GM19452 (cell line): ENCODE measurements at regions not wholly inside any gene's neighbourhood (a gene's known extent, or its start where the extent isn't known, plus 50 kb on each side); places are given as distances from the start of the nearest gene placed in this dataset.
A peak's percentile ranks its signal among the peaks of the same experiment; 100 is the strongest.

Source experiments
- ATAC-seq: cut with Tn5 transposase; IDR thresholded peaks from one replicate; pipeline ENCODE4 v1.9.1; 2021; ENCODE audit not compliant: unreplicated experiment

DNA sequence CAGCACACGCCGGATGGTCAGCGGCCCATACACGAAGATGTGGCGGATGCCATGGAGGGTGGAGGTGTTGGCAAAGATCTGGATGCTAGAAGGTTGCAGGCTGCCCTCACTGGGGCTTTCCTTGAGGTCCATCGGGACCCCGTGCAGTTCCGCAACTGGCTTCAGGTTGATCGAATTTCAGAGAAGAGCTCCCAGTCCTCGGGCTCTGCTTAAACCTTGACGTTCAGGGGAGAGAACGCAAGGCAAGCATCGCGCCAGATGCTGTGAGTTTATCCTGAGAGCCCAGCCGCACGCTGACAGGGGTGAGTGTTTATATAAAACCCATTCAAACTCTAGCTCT is 98.7 kb upstream of the CCL2 start:
- no peak for ATAC-seq

GRCh38 chr17:34156741-34157589 is 98.1 kb upstream of the CCL2 start:
- no peak for ATAC-seq

DNA sequence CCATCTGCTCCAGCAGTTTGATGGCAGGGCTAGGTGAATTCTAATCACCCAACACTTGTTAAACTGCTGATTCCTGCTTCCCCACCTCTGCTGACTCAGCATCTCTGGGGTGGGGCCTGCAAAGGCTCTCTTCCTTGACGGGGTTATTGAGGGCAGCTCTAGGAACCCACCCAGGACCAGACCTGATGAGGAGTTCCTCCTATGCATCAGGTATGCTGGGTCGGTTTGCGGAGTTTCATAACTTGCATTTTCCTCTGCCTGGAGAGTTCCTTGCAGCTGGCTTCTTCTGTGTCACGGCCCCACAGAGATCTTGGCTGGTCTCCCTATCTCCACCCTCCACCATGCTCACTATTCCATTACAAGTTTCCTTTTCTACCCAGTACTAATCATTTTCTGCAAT is 93.4 kb upstream of the CCL2 start:
- ATAC-seq: no peak

DNA sequence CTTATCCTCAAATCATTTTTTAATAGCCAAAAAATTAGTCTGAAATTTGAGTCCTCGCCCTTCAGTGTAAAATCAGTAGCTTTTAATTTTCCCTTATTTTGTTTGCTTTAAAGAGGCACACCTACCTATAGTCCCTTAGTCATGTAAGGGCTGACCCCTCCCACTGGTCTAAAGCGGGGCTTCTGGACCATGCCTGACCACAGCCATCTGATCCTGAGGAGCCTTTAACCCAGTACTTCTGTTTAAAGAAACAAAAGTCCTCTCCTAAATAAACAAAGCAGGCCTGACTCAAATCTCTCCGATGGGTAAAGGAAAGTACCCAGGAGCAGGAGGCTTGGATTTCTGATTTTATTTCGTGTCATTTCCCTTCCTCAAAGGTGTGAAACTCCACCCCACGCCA is 92.0 kb upstream of the CCL2 start:
- ATAC-seq: no peak

DNA sequence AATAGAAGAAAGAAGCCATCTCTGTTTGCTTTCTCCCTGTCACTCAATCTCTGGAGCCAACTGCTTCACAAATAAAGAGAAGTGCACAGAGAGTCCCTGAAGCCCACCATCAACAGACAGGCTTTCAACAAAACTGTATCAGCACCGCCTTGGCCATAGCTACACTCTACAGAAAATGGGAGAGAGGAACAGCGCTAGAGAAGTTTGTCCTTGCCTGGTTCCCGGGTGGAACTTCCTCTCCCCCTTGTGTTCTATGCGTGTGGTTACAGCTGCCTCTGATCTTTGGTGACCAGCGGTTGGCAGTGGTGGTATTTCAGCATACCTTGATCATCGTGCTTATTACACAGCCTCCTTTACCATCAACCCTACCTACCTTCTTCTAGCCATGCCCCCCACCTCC is 91.4 kb upstream of the CCL2 start:
- ATAC-seq: no peak

GRCh38 chr17:34164837-34165236 is 90.2 kb upstream of the CCL2 start:
- no peak for ATAC-seq

- no peak for ATAC-seq
Measured at GRCh38 chr17:34166352-34166751, 88.7 kb upstream of the CCL2 start.

GRCh38 chr17:34167354-34167753 is 87.7 kb upstream of the CCL2 start:
- ATAC-seq: no peak

GRCh38 chr17:34168989-34169388 is 86.1 kb upstream of the CCL2 start:
- no peak for ATAC-seq

DNA sequence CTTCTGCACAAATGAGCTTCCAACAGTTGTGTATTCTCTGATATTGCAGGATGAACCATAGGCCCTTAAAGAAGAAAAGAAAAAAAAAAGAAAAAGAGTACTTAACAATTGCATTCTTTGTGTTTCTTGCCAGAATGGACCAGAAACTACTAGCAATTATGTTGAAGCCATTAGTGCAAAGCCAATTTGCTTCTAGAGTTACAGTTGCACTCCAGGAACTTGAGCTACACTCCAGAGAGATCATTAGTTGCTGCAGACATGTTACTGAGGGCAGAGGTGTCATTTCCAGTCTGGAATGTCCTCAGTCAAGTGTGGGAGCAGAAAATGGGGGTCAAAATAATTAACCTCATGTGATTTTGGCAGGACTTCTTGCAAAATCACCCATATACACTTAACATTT is 85.6 kb upstream of the CCL2 start:
- no peak for ATAC-seq

DNA sequence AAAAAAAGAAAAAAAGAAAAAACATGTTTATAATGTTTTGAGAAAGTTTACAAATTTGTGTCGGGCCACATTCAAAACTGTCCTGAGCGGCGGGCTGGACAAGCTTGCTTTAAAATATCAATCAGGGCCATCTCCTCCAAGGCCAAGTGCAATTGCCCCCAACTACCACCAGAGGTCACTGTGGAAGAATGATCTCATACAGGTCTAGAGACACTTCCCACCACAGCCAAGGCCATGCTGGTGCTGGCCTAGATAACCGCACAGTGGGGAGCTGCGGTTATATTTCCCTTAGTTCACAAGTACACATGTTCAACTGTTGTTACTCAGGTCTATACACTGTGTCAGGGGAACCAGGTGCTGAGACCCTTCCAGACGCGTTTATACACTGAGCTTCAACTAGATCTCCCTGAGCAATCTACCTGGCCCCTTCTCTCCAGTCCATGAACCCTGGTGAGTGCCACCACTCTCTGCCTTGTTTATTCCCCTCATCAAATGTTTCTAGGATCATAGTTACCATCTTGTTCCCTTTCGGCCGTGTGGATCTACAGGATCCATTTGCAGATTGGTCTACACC is 83.8 kb upstream of the CCL2 start:
- no peak for ATAC-seq

GRCh38 chr17:34172390-34172918 is 82.6 kb upstream of the CCL2 start:
- no peak for ATAC-seq

GRCh38 chr17:34173241-34173640 is 81.8 kb upstream of the CCL2 start:
- no peak for ATAC-seq

DNA sequence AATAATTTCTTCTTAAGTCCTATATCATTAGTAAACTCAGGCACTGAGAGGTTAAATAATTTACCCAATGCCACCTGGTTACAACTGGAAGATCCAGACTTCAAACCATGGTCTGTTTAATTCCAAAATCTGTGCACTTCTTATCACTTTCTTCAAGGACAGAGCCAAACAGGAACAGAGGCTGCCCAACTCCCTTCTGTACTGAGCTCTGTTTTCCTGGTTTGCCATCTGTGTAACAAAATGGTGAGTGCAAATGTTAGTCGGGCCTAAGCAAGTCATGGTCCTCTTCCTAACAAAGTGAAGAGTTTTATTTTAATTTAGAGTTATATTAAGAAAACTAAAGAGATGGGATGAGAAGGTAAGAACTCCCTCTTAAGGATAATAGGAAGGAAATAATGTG is 80.6 kb upstream of the CCL2 start:
- no peak for ATAC-seq

DNA sequence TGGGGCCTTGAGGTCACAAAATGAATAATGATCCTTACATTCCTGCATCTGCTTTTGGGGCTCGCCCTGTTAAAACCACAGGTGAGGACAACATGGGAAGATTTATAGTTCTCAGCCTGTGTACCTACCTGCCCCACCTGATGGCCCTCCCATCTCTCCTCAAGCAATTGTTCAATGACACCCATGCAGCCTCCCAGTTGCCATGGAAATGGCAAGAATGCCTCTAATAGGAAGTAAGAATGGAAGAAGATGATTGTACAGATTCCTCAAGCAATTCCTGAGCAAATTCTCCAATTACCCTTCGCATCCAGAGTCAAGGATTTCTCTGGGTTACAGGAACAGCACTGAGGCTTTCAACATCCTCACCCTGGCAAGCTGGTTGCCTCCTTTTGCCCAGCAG is 78.6 kb upstream of the CCL2 start:
- ATAC-seq: no peak

DNA sequence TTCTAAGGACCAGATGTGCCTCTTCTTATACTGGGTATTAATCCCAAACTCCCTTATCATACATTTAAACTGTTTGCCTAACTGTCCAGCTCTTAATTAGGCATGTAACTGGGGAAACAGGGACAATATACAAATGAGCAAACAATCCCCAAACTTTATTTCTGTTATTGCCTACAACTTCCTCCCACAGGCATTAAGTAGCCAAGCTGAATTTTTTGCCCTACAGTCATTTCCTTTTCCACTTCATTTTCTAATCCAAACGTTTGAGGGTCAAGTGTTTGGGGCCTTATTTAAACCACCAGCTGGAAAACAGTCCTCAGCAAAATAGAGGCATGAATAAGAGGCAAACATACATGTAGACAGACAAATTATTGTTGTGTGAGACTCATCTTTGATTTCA is 77.4 kb upstream of the CCL2 start:
- no peak for ATAC-seq

- no peak for ATAC-seq
Measured at GRCh38 chr17:34178092-34178491, 77.0 kb upstream of the CCL2 start.

DNA sequence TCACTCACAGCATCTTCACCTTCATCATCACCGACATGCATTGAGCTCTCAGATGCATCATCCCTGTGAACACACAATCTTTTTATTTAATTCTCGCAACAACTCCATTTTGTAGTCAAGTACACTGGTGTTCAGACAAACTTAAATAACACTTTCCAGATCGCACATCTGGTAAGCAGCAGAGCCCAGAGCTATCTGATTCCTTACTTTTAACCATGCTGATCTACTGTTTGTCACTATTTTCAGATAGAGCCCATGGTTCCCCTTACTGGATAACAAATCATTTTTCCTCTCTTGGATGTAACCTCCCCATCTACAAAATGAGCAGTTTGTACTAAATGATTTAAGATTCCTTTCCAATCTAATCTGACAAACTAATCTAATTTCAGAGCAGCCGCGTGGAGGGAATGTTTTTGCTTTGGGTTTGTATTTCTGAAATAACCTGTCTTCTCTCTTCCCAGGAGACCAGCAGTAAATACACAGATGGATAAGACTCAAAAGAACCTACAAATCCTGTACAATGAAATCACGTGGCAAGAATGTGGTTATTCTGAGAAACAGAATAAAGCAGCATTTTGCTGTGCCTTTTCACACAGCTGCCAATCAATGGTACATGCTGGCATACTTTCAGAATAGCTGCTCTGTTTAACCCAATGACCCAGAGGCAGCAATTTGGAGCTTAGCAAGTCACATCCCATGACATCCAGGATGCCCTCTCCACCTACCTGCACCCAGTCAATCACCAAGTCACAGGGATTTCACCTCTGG is 72.9 kb upstream of the CCL2 start:
- ATAC-seq: no peak

DNA sequence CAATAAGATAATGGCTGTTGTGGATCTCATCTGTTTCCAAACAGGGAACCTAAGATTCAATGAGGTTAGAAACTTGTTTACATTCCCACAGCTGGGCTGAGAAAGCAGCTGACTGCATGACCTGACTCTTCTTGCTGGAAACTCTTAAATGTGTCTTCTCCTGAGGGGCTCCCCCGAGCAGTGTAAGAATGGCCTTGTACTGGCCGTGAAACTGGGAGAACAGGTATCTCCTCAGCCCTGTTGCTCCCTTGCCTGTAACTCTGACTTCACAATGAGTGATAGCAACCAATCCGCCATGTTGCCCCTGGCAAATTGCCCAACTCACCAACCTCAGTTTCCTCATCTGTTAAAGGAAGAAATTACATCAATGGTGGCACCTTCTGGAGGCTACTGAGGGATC is 59.1 kb upstream of the CCL2 start:
- ATAC-seq: no peak

- no peak for ATAC-seq
Measured at GRCh38 chr17:34198519-34198918, 56.6 kb upstream of the CCL2 start.

DNA sequence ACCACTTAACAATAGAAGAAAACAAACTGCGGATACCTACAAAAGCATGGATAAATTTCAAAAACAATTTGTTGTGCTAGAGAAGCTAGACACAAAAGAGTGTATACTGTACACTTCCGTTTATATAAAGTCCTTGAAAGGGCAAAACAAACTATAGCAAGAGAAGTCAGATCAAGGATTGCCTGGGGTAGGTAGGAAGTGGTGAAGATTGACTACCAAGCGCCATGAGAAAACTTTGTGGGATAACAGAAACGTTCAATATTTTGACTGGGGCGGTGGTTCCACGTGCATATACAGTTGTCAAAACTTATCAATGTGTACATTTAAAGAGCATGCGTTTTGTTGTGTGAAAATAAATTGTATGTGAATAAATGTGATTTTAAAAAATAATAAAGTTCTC is 55.6 kb upstream of the CCL2 start:
- ATAC-seq: no peak

DNA sequence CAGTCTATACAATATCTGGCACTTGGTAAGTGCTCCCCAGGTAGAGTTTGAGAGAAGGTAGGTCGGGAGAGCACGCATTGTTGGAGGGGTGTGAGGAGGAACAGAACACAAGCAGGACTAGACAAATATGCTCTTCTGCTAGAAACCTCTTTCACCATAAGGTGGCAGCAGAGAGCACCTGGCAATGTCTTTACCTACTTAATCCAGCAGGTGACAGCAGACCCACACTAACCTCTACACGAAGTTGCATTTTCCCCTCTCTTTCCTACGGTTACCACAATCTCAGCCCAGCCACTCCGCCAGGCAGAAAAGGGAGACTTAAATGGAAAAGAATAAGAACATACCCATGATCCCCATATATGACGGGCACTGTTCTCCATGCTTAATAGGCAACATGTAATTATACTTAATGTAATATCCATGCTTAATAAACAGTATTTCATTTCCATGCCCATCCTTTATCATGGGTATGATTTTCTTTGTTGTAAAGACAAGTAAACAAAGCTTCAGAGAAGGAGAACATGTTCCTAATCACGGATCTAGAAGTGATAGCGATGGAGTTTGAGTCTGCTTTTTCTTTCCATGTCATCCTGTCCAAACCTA is 55.1 kb upstream of the CCL2 start:
- peak; percentile 56 for ATAC-seq
